GM23338 (cell line): ENCODE measurements at regions not wholly inside any gene's neighbourhood (a gene's known extent, or its start where the extent isn't known, plus 50 kb on each side); places are given as distances from the start of the nearest gene placed in this dataset.
A peak's percentile ranks its signal among the peaks of the same experiment; 100 is the strongest.

ENCODE experiments used
- ATAC-seq: fragments of 200-7000 bp; cut with Tn5 transposase; 3 replicates; pipeline ENCODE4 v1.9.1; 2020
- DNase-seq: peaks from one replicate; pipeline ENCODE4 v3.0.0-alpha.2; 2015; ENCODE audit warnings: low spot score
- H2AFZ ChIP-seq: fragments of 200-600 bp; sonication (generic); 2 replicates; pipeline ENCODE4 v1.8.0; 2016; ENCODE audit warnings: antibody characterized with exemption, mild to moderate bottlenecking, moderate library complexity
- H3F3A ChIP-seq: fragments of 200-600 bp; sonication (generic); replicated peaks from 2 replicates; pipeline ENCODE4 v1.8.0; 2017; ENCODE audit warnings: antibody characterized with exemption, mixed run types, low read depth
- H3K27ac ChIP-seq: fragments of 200-600 bp; sonication (generic); 2 replicates; pipeline ENCODE4 v1.6.1; 2016; ENCODE audit warnings: low read depth
- H3K27me3 ChIP-seq: fragments of 200-600 bp; sonication (generic); 2 replicates; pipeline ENCODE4 v1.8.0; 2016; ENCODE audit warnings: mild to moderate bottlenecking, mixed run types, moderate library complexity; ENCODE audit not compliant: insufficient read depth
- H3K36me3 ChIP-seq: fragments of 200-600 bp; sonication (generic); 2 replicates; pipeline ENCODE4 v1.8.0; 2016; ENCODE audit warnings: mild to moderate bottlenecking; ENCODE audit not compliant: insufficient read depth
- H3K4me1 ChIP-seq: fragments of 200-600 bp; sonication (generic); 2 replicates; pipeline ENCODE4 v1.8.0; 2016; ENCODE audit warnings: mild to moderate bottlenecking, moderate library complexity; ENCODE audit not compliant: insufficient read depth
- H3K4me2 ChIP-seq: fragments of 200-600 bp; sonication (generic); 2 replicates; pipeline ENCODE4 v1.7.1; 2017; ENCODE audit warnings: mixed run types
- H3K4me3 ChIP-seq: fragments of 200-600 bp; sonication (generic); 2 replicates; pipeline ENCODE4 v1.6.1; 2016; ENCODE audit warnings: mixed run types
- H3K79me2 ChIP-seq: fragments of 200-600 bp; sonication (generic); replicated peaks from 2 replicates; pipeline ENCODE4 v1.8.0; 2017; ENCODE audit warnings: mild to moderate bottlenecking; ENCODE audit not compliant: insufficient read depth
- H3K9me2 ChIP-seq: fragments of 200-600 bp; sonication (generic); 2 replicates; pipeline ENCODE4 v1.8.0; 2017; ENCODE audit not compliant: insufficient read depth
- H4K20me1 ChIP-seq: fragments of 200-600 bp; sonication (generic); replicated peaks from 2 replicates; pipeline ENCODE4 v1.8.0; 2017; ENCODE audit warnings: mild to moderate bottlenecking; ENCODE audit not compliant: insufficient read depth
- H3K27ac Mint-ChIP-seq: 2 replicates; pipeline ENCODE4 v1.8.0; 2020; ENCODE audit warnings: inconsistent platforms, mild to moderate bottlenecking, moderate library complexity, mixed read lengths
- H3K27me3 Mint-ChIP-seq: 3 replicates; pipeline ENCODE4 v1.8.0; 2022; ENCODE audit warnings: low read depth, mild to moderate bottlenecking, moderate library complexity, mixed read lengths, inconsistent platforms; ENCODE audit not compliant: insufficient read depth, poor library complexity
- H3K36me3 Mint-ChIP-seq: 3 replicates; pipeline ENCODE4 v1.8.0; 2021; ENCODE audit warnings: low read depth, mild to moderate bottlenecking, inconsistent platforms, moderate library complexity, mixed read lengths
- H3K4me1 Mint-ChIP-seq: 3 replicates; pipeline ENCODE4 v1.8.0; 2020; ENCODE audit warnings: mild to moderate bottlenecking, inconsistent platforms, mixed read lengths
- H3K4me3 Mint-ChIP-seq: 3 replicates; pipeline ENCODE4 v1.8.0; 2021; ENCODE audit warnings: moderate library complexity, mild to moderate bottlenecking, inconsistent platforms, mixed read lengths
- H3K9me3 Mint-ChIP-seq: 3 replicates; pipeline ENCODE4 v1.8.0; 2020; ENCODE audit warnings: moderate library complexity, mild to moderate bottlenecking, inconsistent platforms, mixed read lengths
- ETS1 ChIP-seq: IDR thresholded peaks from 2 replicates; pipeline ENCODE4 v1.6.1; 2016; ENCODE audit warnings: antibody characterized with exemption
- EZH2 ChIP-seq: fragments of 200-600 bp; sonication (generic); IDR thresholded peaks from one replicate; pipeline ENCODE4 v1.8.0; 2017; ENCODE audit warnings: antibody characterized with exemption, mild to moderate bottlenecking, low read depth; ENCODE audit not compliant: unreplicated experiment
- JUNB ChIP-seq: IDR thresholded peaks from one replicate; pipeline ENCODE4 v1.6.1; 2016; ENCODE audit warnings: antibody characterized with exemption; ENCODE audit not compliant: unreplicated experiment
- NANOG ChIP-seq: IDR thresholded peaks from 2 replicates; pipeline ENCODE4 v1.6.1; 2016; ENCODE audit warnings: antibody characterized with exemption, borderline replicate concordance
- STAT1 ChIP-seq: IDR thresholded peaks from one replicate; pipeline ENCODE4 v1.6.1; 2016; ENCODE audit warnings: antibody characterized with exemption; ENCODE audit not compliant: unreplicated experiment
- ZNF114 ChIP-seq: fragments of 250-450 bp; sonication (Bioruptor Pico); IDR thresholded peaks from 2 replicates; pipeline ENCODE4 v1.5.0; 2020; ENCODE audit warnings: mild to moderate bottlenecking, moderate library complexity
- ZNF331 ChIP-seq: fragments of 250-450 bp; sonication (Bioruptor Pico); IDR thresholded peaks from 2 replicates; pipeline ENCODE4 v1.5.0; 2020; ENCODE audit warnings: low read depth, mild to moderate bottlenecking, moderate library complexity
- TF ChIP-seq, protein P1 (sequence below), 2 experiments: fragments of 200-600 bp in 1 of 2; sonication (generic) in 1 of 2; conservative IDR thresholded peaks; 2 replicates each; pipeline versions ENCODE4 v1.5.1 to v1.6.1; 2016 to 2017; ENCODE audit warnings: antibody characterized with exemption in 2 of 2, low read depth in 2 of 2, mild to moderate bottlenecking in 2 of 2, moderate library complexity in 1 of 2

GRCh38 chr1:203572134-203572625 is 54.5 kb upstream of the ATP2B4 start (continued):
- TF ChIP-seq JUNB (no peak), NANOG (no peak), ZNF114 (CRISPR knock-in tag) (no peak)

DNA sequence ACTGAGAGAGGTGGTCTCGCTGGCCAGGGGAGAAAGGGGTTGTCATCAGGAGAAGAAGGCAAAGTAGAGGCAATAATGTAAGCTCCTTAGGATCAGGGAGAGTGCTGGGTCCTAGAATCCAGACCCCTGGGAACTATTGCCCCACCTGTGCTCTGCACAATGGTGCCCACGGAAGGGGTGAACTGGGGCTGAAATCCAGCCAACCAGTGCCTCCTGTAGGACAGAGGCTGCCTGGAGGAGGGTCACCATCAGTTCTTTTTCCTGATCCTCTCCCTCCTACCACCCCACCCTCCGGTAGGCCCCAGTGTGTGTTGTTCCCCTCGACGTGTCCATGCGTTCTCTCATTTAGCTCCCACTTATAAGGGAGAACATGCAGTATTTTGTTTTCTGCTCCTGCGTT is 52.9 kb upstream of the ATP2B4 start:
- Mint-ChIP-seq H3K4me1 (peaks cover 12% of the 10 kb centered on the region), H3K27me3 (peaks cover 14% of the 10 kb centered on the region), H3K9me3 (no peaks in the 10 kb centered on the region), H3K27ac (no peak overlapping the region), H3K4me3 (no peak overlapping the region), H3K36me3 (no peaks in the 10 kb centered on the region)
- peak overlapping the region; percentile 72; the same call in 1 of the 2 replicates for H2AFZ ChIP-seq
- no peak overlapping the region for H3K4me3 ChIP-seq
- H3K79me2 ChIP-seq: no peaks in the 10 kb centered on the region
- no peaks in the 10 kb centered on the region for H3K36me3 ChIP-seq
- no peaks in the 10 kb centered on the region for H3K9me2 ChIP-seq
- H3K27ac ChIP-seq: no peak overlapping the region
- TF ChIP-seq JUNB (no peak), EZH2 (no peak), STAT1 (no peak), ETS1 (no peak), ZNF331 (CRISPR knock-in tag) (no peak)
- TF ChIP-seq, protein P1, sequence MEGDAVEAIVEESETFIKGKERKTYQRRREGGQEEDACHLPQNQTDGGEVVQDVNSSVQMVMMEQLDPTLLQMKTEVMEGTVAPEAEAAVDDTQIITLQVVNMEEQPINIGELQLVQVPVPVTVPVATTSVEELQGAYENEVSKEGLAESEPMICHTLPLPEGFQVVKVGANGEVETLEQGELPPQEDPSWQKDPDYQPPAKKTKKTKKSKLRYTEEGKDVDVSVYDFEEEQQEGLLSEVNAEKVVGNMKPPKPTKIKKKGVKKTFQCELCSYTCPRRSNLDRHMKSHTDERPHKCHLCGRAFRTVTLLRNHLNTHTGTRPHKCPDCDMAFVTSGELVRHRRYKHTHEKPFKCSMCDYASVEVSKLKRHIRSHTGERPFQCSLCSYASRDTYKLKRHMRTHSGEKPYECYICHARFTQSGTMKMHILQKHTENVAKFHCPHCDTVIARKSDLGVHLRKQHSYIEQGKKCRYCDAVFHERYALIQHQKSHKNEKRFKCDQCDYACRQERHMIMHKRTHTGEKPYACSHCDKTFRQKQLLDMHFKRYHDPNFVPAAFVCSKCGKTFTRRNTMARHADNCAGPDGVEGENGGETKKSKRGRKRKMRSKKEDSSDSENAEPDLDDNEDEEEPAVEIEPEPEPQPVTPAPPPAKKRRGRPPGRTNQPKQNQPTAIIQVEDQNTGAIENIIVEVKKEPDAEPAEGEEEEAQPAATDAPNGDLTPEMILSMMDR (conservative IDR thresholded peaks at IDR 0.05; ENCODE audit: low read depth in 2 of 2): peak; percentile 24 to 64; a peak in 3 of 4 replicates
- ATAC-seq: peak; percentile 63
- H3F3A ChIP-seq: no peaks in the 10 kb centered on the region
- no peaks in the 10 kb centered on the region for H4K20me1 ChIP-seq
- no peak overlapping the region for H3K4me2 ChIP-seq
- H3K4me1 ChIP-seq: peaks cover 4% of the 10 kb centered on the region; the same call in 1 of the 2 replicates
- DNase-seq: no peak
- H3K27me3 ChIP-seq: no peaks in the 10 kb centered on the region
